Activated CD4-positive, alpha-beta T cell treated with anti-CD3 and anti-CD28 coated beads, Interleukin-2, amount 50 U/mL, for 1 hour (primary cell): ENCODE measurements at regions not wholly inside any gene's neighbourhood (a gene's known extent, or its start where the extent isn't known, plus 50 kb on each side); places are given as distances from the start of the nearest gene placed in this dataset.

ENCODE experiments used
- DNase-seq: peaks from one replicate; pipeline ENCODE4 v3.0.0-alpha.2; 2020

DNA sequence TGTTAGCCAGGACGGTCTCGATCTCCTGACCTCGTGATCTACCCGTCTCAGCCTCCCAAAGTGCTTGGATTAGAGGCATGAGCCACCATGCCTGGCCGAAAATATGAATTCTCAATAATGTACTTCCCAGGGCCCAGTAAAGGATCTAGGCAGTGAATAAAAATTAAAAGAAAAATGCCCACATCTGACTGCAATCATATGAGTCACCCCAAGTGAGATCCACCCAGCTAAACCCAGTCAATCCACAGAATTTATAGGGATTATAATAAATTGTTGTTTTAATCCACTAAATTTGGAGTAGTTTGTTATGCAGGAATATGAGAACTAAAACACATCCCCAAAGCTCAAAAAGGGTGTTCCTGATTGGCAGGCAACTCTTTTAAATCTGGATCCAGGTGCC lies 93.5 kb upstream of the STK39 start:
- no peak for DNase-seq

- no peak for DNase-seq
These were observed 96.2 kb upstream of the STK39 start for GRCh38 chr2:168343586-168343985.

DNA sequence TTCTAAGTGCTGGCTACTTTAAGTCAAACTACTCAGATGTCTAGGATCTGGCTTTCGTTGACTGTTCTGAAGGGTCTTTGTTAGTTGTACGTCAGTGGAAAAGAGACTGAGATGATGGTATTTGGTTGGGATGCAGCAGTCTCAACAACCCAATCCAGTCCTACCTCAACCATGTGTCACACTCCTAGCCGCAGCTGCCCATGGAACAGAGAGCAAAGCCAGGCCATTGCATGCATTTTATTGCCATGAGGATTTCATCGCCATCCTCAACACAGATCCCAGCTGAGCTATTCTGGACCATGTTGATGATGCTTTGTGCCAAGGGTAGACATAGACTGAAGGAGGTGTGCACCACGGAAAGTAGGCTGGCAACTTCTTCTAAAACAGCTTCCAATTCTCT lies 97.3 kb upstream of the STK39 start:
- no peak for DNase-seq

- no peak for DNase-seq
These were observed 98.2 kb upstream of the STK39 start for GRCh38 chr2:168345601-168346000.

- peak; percentile 65 for DNase-seq
These were observed 99.5 kb upstream of the STK39 start for GRCh38 chr2:168346725-168347477.

DNA sequence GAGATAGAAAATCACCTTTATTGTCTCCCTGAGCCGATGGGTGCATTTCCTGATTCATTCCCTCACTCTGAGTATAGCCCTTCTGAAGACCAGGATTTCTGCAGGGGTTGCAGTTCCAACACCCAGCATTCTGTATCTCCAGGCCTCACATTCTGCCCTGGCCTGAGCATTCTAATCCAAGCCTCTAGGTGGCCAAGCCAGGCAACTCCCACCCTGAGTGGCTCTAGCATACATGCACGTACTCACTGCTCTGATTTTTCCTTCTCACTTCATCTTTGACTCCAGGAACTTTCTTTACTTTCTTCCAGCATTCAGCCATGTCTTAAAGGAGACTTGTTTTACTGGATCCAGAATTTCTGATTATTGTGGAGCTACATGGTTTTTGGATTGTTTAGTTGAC lies 100.7 kb upstream of the STK39 start:
- no peak for DNase-seq

DNA sequence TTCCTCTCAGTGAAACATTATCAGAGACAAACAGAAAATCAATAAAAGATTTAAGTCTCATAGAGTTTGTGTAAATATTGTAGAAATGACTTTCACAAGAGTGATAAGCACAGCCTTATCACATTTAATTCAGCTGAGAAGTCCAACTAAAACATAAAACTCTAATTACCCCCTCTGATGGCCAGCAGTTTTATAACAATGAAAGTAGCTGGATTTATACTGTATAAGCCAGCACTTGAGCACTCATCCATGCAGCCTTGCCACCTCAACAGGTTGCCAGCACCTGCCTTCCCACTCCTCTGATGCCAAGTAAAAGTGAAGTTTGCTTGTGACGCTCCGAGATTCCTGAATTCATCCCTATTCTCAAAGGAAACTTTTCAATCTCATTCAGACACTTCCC lies 103.0 kb upstream of the STK39 start:
- DNase-seq: no peak

DNA sequence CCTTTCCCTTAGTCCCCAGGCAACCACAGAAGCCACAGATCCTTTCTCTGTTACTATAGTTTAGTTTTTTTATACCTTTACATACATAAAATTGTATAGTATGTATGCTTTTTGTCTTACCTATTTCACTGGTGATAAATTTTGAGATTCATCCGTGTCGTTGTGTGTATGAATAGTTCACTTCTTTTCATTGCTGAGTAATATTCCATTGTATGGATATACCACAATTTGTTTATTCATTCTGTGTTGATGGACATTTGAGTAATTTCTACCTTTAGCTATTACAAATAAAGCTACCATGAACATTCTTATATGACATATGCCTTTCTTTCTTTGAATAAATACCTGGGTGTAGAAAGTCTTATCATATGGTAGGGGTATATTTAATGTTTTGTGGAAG lies 102.8 kb upstream of the CERS6 start:
- DNase-seq: no peak

DNA sequence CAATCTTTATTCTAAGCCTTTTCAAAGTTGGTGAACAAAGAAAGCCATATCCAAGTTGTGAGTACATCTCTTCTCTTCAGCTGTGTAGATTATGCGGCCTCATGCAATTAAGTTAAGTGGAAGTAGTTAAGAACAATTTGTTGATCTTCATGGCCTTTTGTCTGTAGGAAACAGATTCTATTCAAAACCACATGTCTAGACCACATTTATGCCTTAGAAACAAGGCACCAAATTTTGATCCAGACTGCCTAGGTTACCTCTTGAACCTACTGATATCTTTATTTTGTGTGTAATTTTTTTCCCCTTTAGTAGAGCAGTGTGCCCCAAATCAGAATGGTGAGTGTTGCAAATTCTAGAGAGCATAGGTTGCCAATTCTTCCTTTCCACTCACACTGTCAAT lies 101.6 kb upstream of the CERS6 start:
- no peak for DNase-seq

GRCh38 chr2:168355121-168355520 lies 101.0 kb upstream of the CERS6 start:
- no peak for DNase-seq

DNA sequence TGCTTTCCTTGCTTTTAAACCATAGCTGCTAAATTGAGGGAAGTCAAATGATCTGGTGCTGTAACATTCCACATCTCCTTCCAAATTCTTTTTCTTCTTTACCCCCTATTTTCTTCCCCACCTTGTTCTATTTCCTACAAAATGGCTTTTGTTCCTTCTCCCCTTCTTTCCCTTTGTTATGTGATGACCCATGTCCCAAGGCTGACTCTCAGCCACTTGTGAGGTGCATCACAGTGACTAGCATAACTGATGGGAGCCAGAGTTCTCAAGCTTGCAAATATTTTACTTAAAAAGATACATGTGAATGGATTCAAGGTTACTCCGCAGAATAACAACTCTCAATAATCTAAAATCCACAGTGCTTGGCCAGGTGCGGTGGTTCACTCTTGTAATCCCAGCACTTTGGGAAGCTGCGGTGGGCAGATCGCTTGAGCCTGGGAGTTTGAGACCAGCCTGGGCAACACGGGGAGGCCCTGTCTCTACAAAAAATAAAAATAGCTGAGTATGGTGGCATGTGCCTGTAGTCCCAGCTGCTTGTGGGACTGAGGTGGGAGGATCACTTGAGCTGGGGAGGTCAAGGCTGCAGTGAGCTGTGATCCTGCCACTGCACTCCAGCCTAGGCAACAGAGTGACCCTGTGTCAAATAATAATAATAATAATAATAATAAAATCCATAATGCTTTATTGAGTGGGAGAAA lies 100.1 kb upstream of the CERS6 start:
- DNase-seq: no peak

GRCh38 chr2:168356477-168356835 lies 99.6 kb upstream of the CERS6 start:
- no peak for DNase-seq

- no peak for DNase-seq
These were observed 98.1 kb upstream of the CERS6 start for GRCh38 chr2:168357797-168358472.

- no peak for DNase-seq
These were observed 97.0 kb upstream of the CERS6 start for GRCh38 chr2:168359082-168359481.

- DNase-seq: no peak
These were observed 92.6 kb upstream of the CERS6 start for GRCh38 chr2:168363347-168364092.

DNA sequence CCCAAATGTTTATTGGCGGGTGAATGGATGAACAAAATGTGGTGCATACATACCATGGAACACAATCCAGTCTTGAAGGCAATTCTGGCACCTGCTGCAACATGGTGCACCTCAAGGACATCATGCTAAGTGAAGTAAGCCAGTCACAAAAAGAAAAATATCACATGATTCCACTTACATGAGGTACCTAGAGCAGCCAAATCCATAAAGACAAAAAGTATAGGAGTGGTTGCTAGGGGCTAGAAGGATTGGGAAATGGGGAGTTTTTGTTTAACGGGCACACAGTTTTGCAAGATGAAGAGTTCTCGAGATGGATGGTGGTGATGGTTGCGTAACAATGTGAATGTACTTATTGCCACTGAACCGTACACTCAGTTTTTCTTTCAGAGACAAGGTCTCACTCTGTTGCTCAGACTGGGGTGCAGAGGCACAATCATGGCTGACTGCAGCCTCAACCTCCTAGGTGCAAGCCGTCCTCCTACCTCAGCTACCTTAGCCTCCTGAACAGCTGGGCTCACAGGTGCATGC lies 90.9 kb upstream of the CERS6 start:
- no peak for DNase-seq

- no peak for DNase-seq
These were observed 87.0 kb upstream of the CERS6 start for GRCh38 chr2:168369031-168369430.

- no peak for DNase-seq
These were observed 84.6 kb upstream of the CERS6 start for GRCh38 chr2:168371273-168372019.

DNA sequence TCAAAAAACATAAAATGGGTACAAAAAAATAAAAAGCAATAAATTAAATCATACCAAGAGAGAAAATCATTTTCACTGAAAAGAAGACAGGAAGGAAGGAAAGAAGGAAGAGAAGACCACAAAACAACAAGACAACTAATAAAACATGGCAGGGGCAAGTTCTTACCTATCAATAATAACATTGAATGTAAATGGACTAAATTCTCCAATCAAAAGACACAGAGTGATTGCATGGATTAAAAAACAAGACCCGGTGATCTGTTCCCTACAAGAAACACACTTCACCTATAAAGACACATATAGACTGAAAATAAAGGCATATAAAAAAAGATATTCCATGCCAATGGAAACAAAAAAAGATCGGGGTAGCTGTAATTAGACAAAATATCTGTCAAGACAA lies 82.6 kb upstream of the CERS6 start:
- no peak for DNase-seq

DNA sequence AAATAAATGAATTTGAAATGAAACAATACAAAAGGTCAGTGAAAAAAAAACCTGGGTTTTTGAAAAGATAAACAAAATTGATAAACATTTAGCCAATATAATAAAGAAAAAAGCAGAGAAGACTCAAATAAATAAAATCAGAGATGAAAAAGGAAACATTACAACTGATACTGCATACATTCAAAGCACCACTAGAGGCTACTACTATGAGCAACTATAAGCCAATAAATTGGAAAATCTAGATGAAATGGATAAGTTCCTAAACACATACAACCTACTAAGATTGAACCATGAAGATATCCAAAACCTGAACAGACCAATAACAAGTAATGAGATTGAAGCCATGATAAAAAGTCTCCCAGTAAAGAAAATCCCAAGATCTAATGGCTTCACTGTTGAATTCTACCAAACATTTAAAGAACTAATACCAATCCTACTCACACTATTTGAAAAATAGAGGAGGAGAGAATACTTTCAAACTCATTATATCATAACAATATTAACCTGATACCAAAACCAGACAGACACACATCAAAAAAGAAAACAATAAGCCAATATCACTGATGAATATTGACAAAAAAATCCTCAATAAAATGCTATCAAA lies 80.8 kb upstream of the CERS6 start:
- DNase-seq: no peak

DNA sequence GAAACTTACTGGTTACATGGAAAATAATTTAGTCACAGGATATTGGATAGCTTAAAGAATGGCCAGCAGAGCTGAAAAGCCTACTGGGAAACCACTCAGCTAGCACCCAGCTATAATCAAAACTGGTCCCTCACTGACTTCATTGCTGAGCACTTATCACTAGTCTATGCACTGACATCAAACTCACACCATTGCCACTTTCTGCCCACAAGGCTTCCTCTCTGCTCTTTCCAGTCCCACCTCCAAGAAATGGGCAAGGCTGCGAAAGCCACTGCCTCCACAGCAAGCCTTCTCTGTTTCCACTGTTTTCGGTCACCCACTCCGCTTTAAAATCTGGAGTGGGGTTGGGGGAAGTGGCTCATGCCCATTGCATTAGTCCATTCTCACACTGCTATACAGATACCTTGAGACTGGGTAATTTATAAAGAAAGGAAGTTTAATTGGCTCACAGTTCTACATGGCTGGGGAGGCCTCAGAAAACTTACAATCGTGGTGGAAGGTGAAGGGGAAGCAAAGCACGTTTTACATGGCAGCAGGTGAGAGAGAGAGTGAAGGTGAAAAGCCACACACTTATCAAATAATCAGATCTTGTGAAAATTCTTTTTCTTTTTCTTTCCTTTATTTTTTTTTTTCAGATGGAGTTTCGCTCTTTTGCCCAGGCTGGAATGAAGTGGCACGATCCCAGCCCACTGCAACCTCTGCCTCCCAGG lies 77.0 kb upstream of the CERS6 start:
- no peak for DNase-seq
